HepG2 (cell line): ENCODE measurements at regions not wholly inside any gene's neighbourhood (a gene's known extent, or its start where the extent isn't known, plus 50 kb on each side); places are given as distances from the start of the nearest gene placed in this dataset.

ENCODE experiments used
- ATAC-seq: fragments of 200-7000 bp; cut with Tn5 transposase; 3 replicates; pipeline ENCODE4 v1.9.1; 2020; ENCODE audit warnings: mild to moderate bottlenecking, moderate library complexity
- BruUV-seq: library from RNA; stranded (reverse); fragments of 400-500 nt; replicated peaks from 2 replicates; lab custom pipeline; 2021; lab: Mats Ljungman, UMichigan
- CTCF ChIA-PET: fragments of 300-600 bp; formaldehyde crosslinking; extraction: SDS; loops from one replicate; lab custom pipeline; 2021; ENCODE audit warnings: low total read pairs, inconsistent platforms, low intra/inter-chr PET ratio; lab: Yijun Ruan, JAX
- POLR2A ChIA-PET: fragments of 350-600 bp; sonication (Branson Sonifier 250); formaldehyde crosslinking; loops from one replicate; lab custom pipeline; 2020; ENCODE audit warnings: antibody characterized with exemption, inconsistent platforms; lab: Yijun Ruan, JAX
- DNase-seq: peaks from one replicate; pipeline ENCODE4 v3.0.0-alpha.2; 2015; ENCODE audit warnings: low spot score
- FAIRE-seq: peaks from 3 replicates; lab custom pipeline; 2011; peaks lifted over from hg19 to GRCh38; lab: Jason Lieb, UNC
- H2AFZ ChIP-seq: one replicate; pipeline ENCODE4 v1.6.1; 2011; ENCODE audit warnings: low read length, inconsistent platforms
- H3K27ac ChIP-seq: fragments of 300-600 bp; 3 replicates; pipeline ENCODE4 v1.8.0; 2011; ENCODE audit warnings: mixed run types, mild to moderate bottlenecking, mixed read lengths, low read length, inconsistent platforms; ENCODE audit not compliant: insufficient read depth; ENCODE audit errors: extremely low read length
- H3K27me3 ChIP-seq, 2 experiments: fragments of 200-600 bp in 1 of 2; 2 replicates in 1 of 2; 3 replicates in 1 of 2; pipeline versions ENCODE4 v1.6.0 to v1.8.0; 2011; ENCODE audit warnings: low read length in 2 of 2, mild to moderate bottlenecking in 2 of 2, moderate library complexity in 2 of 2, inconsistent platforms in 1 of 2; ENCODE audit not compliant: insufficient read depth in 2 of 2, control insufficient read depth in 1 of 2
- H3K36me3 ChIP-seq, 2 experiments: fragments of 200-600 bp in 1 of 2; replicated peaks in 1 of 2; 2 replicates in 1 of 2; 3 replicates in 1 of 2; pipeline versions ENCODE4 v1.5.1 to v1.8.0; 2011; ENCODE audit warnings: low read length in 2 of 2, inconsistent platforms in 1 of 2; ENCODE audit not compliant: insufficient read depth in 2 of 2, control insufficient read depth in 1 of 2
- H3K4me1 ChIP-seq: 2 replicates; pipeline ENCODE4 v1.5.1; 2012; ENCODE audit warnings: low read length, inconsistent platforms; ENCODE audit not compliant: insufficient read depth
- H3K4me2 ChIP-seq: 2 replicates; pipeline ENCODE4 v1.6.0; 2011; ENCODE audit warnings: low read depth, low read length, inconsistent platforms
- H3K4me3 ChIP-seq, 3 experiments: fragments of 200-600 bp in 1 of 3; sonication (generic), shearing (Covaris generic) in 1 of 3; replicated peaks in 1 of 3; 2 replicates each; pipeline ENCODE4 v1.5.1; 2011 to 2016; ENCODE audit warnings: low read length in 3 of 3, inconsistent platforms in 2 of 3, low read depth in 2 of 3, mild to moderate bottlenecking in 2 of 3, control low read depth in 1 of 3, mixed read lengths in 1 of 3; ENCODE audit not compliant: insufficient read depth in 1 of 3
- H3K79me2 ChIP-seq: one replicate; pipeline ENCODE4 v1.6.1; 2011; ENCODE audit warnings: low read length, inconsistent platforms; ENCODE audit not compliant: insufficient read depth
- H3K9ac ChIP-seq: 2 replicates; pipeline ENCODE4 v1.6.0; 2011; ENCODE audit warnings: mild to moderate bottlenecking, low read depth, low read length, inconsistent platforms; ENCODE audit not compliant: insufficient read depth
- H3K9me3 ChIP-seq: 2 replicates; pipeline ENCODE4 v1.5.1; 2012; ENCODE audit warnings: mild to moderate bottlenecking, low read length
- H4K20me1 ChIP-seq: 2 replicates; pipeline ENCODE4 v1.6.0; 2011; ENCODE audit warnings: inconsistent platforms, mild to moderate bottlenecking, low read length, moderate library complexity; ENCODE audit not compliant: insufficient read depth
- ERF ChIP-seq: IDR thresholded peaks from 2 replicates; pipeline ENCODE4 v1.6.1; 2018; ENCODE audit warnings: missing biosample characterization, missing genetic modification reagents
- MBNL3 ChIP-seq: fragments of 250-450 bp; sonication (Bioruptor Pico); conservative IDR thresholded peaks from 2 replicates; pipeline ENCODE4 v1.8.0; 2022; ENCODE audit warnings: mild to moderate bottlenecking, inconsistent platforms
- TCF7 ChIP-seq: sonication (generic); IDR thresholded peaks from 2 replicates; pipeline ENCODE4 v1.6.1; 2016; ENCODE audit warnings: antibody characterized with exemption, low read depth
- WGBS: methylation state at CpG from one replicate; pipeline ENCODE4 v1.1.6; 2017; ENCODE audit warnings: low lambda C conversion rate; 5-methylcytosine and 5-hydroxymethylcytosine counted together
- in situ Hi-C: cut with HindIII; loops from 2 replicates; pipeline ENCODE4 v1.10.0; 2017; ENCODE audit warnings: low pct_unique_long_range_greater_than_20kb; ENCODE audit not compliant: extremely low pct_ligation_motif_present
- intact Hi-C: fragments of 100-400 bp; cut with micrococcal nuclease; formaldehyde crosslinking; loops from one replicate; pipeline ENCODE4 v1.10.0; 2022; ENCODE audit not compliant: unreplicated experiment
- TF ChIP-seq, protein P1 (sequence below): sonication (generic); formaldehyde crosslinking; IDR thresholded peaks from 2 replicates; pipeline ENCODE4 v1.5.1; 2020; ENCODE audit warnings: missing genetic modification reagents, mild to moderate bottlenecking, borderline replicate concordance
- TF ChIP-seq, protein P2 (sequence below): sonication (generic); formaldehyde crosslinking; IDR thresholded peaks from 2 replicates; pipeline ENCODE4 v1.5.0; 2020; ENCODE audit warnings: missing genetic modification reagents

DNA sequence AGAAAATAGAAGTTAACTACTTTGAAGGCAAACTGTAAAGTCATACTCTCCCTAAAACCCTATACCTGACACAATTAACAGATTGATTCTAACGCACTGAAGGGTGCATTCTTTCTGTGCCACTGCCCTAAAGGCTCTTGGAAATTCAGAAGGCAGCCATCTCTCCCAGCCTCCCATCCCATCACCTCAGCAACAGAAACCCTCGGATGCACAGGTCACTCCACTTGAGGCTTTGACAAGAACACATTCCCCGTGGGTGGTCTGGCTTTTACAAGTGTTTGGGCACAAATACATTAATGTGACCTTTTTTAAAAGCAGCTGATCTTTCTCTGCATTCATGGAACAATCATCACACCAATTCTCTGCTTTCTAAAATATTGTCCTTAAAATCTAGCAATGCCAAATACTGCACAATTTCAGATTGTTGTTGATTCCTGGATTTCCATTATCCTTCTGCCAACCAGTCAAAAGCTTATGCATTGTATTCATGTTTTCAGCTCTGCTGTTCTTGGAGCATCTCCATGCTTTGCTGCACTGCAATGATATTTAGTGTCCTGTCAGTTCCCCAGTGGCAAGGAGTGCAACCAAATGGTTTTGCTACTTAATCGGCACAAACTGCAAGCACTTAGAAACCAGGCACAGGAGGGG, 175.6 kb downstream of the TMEM161B start:
- Histone ChIP-seq H3K4me3 (no peak overlapping the region), H3K36me3 (no peaks in the 10 kb centered on the region), H3K9me3 (no peaks in the 10 kb centered on the region), H3K27ac (no peak overlapping the region), H4K20me1 (no peaks in the 10 kb centered on the region), H3K9ac (no peak overlapping the region), H3K79me2 (no peaks in the 10 kb centered on the region), H3K4me1 (no peaks in the 10 kb centered on the region), H3K27me3 (no peaks in the 10 kb centered on the region), H2AFZ (no peak overlapping the region), H3K4me2 (no peak overlapping the region)
- 9% methylated on average over 4 of the region's 4 CpGs for WGBS
- no peak for ATAC-seq
- no peak for DNase-seq
- intact Hi-C loops, result no loop called here
- BruUV-seq, result no TSS peak
- no peak for FAIRE-seq
- POLR2A ChIA-PET, result no interaction called here
- CTCF ChIA-PET, result no interaction called here
- in situ Hi-C loops, result no loop called here
- TF ChIP-seq, protein P1, sequence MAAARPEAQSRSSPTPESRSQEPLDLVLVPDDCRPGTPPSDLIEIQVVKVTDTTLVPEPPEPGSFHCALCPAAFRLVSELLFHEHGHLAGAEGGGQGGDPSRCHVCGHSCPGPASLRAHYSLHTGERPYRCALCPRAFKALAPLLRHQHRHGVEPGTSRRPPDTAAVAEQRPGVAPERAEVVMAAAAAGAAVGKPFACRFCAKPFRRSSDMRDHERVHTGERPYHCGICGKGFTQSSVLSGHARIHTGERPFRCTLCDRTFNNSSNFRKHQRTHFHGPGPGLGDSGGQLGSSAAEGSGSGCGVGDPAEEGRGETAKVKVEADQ, result no peak
- no peak for TF ChIP-seq MBNL3 (CRISPR knock-in tag)

DNA sequence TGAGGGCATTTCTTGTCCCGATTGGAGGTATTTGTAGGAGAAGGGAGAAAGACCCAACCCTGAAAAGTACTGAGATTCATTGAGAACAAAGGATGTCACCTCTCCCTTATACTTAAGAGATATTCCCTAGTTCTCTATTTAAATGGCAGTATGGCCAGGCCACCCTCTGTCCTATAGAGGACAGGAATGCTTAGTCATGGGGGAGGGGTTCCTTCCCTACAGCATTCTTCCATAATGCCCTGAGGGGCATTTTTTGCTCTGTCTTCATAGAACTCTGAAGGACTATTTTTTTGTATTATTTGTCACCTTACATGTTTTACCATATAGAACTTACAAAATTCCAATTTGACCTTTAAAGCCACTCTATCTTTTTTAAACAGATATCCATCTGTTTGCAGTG, 176.3 kb downstream of the TMEM161B start:
- H3K4me3 ChIP-seq, result no peak overlapping the region
- no peaks in the 10 kb centered on the region for H3K79me2 ChIP-seq
- H2AFZ ChIP-seq, result no peak overlapping the region
- H3K27ac ChIP-seq, result no peak overlapping the region
- H3K27me3 ChIP-seq, result no peaks in the 10 kb centered on the region
- ChIA-PET CTCF (no interaction called here), POLR2A (no interaction called here)
- DNase-seq, result no peak
- ATAC-seq, result no peak
- H3K9ac ChIP-seq, result no peak overlapping the region
- H3K36me3 ChIP-seq, result no peaks in the 10 kb centered on the region
- WGBS, result 0% methylated on average over 1 of the region's 1 CpG
- no peak overlapping the region for H3K4me2 ChIP-seq
- in situ Hi-C loops, result no loop called here
- no peak for FAIRE-seq
- TF ChIP-seq, protein P2, sequence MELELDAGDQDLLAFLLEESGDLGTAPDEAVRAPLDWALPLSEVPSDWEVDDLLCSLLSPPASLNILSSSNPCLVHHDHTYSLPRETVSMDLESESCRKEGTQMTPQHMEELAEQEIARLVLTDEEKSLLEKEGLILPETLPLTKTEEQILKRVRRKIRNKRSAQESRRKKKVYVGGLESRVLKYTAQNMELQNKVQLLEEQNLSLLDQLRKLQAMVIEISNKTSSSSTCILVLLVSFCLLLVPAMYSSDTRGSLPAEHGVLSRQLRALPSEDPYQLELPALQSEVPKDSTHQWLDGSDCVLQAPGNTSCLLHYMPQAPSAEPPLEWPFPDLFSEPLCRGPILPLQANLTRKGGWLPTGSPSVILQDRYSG (CRISPR knock-in tag), result no peak
- TF ChIP-seq TCF7 (no peak), ERF (no peak)
- BruUV-seq, result no TSS peak
- intact Hi-C loops, result no loop called here
- H3K9me3 ChIP-seq, result no peaks in the 10 kb centered on the region
- H4K20me1 ChIP-seq, result no peaks in the 10 kb centered on the region
- no peaks in the 10 kb centered on the region for H3K4me1 ChIP-seq
